NCI-H1048 (cell line): ENCODE measurements at regions not wholly inside any gene's neighbourhood (a gene's known extent, or its start where the extent isn't known, plus 50 kb on each side); places are given as distances from the start of the nearest gene placed in this dataset.
"Not testable (repeated sequence)": the region's sequence is repeated elsewhere in the genome, so short reads cannot be mapped to it uniquely, and the experiment has no call there.

Experiments used
- DNase-seq: peaks from one replicate; lab custom pipeline; 2025; lab: John Stamatoyannopoulos, UW

DNA sequence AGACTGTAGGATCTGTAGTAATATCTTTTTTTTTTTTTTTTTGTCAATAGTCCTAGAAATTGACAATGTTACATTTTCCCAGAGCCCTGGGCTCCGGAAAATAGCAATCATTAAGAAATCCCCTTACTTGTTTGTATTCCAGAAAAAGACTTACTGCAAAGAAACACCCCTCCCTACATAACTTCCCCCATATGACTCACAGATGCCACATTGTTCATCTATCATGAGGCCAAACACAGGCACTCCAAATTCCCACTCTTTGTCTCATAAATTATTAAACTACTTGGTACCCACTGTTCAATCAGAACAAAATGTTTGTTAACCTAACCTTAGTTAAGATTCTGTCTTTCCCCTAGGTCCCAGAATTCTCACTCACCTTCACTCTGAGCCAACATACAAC is 53.5 kb downstream of the TEX51 start:
- DNase-seq, result no peak

DNA sequence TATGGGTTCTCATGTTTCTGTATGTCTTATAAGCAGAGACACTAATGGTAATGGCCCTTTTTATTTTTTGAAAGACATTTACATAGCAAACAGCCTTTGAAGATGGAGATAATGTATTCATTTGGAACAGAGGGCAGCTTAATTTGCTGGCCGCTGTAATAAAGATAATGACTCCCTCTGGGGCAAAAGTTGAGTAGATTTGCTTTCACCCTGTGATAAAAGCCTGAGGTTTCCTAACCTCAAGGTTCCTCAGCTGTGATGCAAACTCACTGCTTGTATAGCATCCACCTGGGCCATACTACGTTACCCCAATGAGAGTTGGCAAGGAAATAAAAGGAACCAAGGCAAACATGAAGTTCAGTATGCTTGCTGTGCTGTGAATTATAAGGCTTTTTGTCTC is 54.8 kb downstream of the TEX51 start:
- no peak for DNase-seq

DNA sequence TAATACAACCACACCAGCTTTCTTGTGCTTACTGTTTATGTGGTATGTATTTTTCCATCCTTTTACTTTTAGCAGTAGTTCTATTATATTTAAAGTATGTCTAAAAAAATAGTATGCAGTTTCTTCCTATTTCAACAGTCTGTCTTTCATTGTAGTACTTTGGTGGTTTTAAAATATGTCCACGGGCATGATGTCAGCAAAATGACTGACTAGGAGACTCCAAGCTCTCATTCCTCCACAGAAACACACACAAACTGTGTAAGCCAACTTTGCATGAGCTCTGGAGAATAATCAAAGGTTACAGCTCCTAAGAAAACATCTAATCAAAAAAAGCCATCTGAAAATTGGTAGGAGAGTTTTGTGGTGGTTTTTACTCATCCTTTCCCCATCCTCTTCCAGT is 56.1 kb downstream of the TEX51 start:
- DNase-seq, result no peak

DNA sequence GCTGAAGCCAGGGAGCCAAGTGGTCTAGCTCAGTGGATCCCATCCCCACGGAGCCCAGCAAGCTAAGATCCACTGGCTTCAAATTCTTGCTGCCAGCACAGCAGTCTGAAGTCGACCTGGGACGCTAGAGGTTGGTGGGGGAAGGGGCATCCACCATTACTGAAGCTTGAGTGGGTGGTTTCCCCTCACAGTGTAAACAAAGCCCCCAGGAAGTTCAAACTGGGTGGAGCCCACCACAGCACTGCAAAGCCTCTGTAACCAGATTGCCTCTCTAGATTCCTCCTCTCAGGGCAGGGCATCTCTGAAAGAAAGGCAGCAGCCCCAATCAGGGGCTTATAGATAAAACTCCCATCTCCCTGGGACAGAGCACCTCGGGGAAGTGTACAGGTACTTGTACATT is 58.1 kb downstream of the TEX51 start:
- DNase-seq, result not testable (repeated sequence)

DNA sequence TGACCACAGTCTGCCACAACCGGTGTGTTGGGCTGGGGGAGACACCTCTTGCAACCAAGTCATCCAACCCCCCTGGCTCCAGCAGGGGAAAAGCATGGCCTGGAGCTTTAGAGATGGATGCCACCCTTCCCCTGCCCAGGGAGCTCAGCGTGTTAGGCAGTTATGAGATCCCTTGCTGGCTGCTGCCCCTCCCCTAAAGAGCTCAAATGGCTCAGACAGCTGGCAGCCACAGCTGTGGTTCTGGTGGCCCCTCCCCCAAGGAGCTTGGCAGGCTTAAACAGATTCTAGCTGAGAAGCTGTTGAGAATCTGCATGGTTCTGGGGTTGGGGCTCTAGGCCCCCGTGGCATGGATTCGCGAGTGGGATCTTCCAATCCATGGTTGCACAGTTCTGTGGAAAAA is 64.7 kb downstream of the TEX51 start:
- no peak for DNase-seq

DNA sequence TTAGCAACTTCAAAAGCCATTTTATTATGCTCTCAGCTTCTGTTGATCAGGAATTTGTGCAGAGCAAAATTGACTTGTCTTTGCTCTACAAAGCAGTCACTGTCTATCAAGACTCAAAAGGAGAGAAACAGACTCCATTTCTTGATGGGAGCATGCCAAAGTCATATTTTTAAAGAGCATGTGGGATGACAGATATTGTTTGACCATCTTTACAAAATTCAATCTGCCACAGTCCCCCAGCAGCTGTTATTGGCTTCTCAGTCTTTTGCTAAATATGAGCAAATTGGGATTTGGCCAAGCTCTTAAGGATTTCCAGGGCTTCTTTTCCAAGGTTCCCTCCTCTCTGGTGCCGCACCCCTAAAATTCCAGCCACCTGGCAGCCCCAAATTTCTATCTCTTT is 67.9 kb downstream of the TEX51 start:
- no peak for DNase-seq

DNA sequence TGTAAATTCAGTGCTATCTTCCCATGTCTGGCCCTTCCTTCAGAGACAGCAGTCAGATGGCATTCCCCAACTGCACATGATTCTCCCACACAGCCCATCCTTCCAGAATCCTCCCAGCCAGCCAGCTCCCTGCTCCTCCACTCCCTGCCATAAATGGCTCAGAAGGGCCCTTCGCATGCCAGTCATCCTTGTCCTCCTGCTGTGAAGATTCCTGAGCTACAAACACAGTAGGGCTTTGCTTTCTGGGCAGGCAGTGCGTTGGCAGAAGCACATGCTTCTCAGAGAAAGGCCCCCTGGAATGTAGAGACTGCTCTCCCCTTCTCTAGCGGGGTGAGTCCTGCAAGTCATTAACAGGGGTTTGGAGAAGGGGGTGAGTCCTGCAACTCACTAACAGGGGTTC is 71.9 kb downstream of the TEX51 start:
- DNase-seq, result no peak

DNA sequence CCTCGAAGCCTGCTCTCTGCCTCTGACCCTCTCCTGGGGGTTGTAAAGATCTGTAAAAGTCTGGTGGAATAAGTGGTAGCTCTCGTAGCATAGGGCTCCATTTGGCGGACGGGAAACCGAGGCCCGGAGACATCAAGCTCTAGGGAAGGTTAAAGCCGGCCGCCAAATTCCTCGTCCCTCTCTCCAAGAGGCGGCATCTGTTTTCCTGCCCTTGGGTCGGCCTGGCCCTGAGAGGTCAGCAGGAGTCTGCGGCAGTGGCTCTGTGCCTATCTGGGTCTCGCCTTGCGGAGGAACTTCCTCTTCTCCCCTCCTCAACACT is 72.4 kb downstream of the TEX51 start:
- no peak for DNase-seq

DNA sequence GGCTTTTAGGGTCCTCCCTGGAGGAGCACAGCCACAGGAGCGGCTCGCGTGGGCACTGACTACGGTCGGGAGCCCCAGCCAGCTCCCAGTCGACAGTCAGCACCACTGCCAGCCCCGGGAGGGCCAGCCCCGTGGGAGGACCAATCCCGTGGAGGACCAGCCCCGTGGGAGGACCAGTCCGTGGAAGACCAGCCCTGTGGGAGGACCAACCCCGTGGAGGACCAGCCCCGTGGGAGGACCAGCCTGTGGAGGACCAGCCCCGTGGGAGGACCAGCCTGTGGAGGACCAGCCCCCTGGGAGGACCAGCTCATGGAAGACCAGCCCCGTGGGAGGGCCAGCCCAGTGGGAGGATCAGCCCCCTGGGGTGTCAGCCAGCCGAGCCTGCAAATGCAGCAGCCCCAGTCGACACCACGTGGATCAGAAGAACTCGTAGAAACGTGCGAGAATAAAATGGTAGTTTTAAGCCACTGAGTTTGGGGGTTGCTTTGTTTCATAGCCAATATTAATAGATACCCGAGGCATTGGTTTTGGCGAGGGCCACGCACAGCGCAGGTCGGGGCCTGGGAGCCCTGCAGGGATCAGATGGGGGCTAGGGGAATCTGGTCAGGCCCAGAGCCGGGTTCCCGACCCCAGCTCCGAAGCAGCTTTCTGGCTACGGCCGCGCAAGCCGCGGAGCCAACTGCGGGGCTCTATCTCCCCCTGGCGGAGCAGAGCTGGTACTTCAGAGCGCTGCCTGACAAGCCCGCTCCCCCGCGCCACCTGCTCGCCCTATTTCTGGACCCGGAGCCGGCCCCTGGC is 73.0 kb downstream of the TEX51 start:
- DNase-seq, result peak; percentile 60

DNA sequence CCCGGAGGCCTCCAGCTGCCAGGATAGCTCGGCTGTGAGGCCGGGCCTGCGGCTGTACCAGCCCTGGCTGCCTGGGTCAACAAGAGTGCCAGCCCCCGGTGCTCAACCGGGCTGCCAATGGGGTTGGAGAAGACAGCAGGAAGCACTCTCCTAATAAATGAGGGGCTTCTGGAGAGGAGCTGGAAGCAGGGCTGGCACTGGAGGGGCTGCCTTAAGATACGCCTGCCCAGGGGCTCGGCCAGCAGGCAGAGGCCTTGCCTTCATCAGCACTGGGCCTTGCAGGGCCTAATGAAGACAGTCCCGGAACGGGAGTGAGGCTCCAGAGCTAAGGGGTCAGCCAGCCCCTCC is 73.6 kb downstream of the TEX51 start:
- DNase-seq, result no peak

DNA sequence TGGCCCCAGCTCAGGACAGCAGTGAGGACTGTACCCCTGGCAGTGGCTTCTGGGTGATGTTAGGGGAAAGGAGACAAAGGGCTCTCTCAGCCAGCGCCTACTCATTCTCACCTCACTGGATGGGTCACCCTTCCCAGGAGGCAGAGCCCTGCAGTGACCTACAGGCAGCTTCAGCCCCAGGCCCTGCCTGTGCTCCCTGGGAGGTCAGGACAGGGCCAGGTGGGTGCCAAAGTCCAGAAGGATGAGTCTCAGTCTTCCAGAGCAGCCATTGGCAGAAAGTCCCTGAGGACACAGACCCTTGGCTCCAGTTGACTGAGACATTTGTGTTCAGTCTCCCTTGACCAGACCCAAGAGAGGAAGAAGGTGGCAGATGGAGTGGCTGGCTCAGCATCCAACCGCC is 75.1 kb downstream of the TEX51 start:
- DNase-seq, result no peak

DNA sequence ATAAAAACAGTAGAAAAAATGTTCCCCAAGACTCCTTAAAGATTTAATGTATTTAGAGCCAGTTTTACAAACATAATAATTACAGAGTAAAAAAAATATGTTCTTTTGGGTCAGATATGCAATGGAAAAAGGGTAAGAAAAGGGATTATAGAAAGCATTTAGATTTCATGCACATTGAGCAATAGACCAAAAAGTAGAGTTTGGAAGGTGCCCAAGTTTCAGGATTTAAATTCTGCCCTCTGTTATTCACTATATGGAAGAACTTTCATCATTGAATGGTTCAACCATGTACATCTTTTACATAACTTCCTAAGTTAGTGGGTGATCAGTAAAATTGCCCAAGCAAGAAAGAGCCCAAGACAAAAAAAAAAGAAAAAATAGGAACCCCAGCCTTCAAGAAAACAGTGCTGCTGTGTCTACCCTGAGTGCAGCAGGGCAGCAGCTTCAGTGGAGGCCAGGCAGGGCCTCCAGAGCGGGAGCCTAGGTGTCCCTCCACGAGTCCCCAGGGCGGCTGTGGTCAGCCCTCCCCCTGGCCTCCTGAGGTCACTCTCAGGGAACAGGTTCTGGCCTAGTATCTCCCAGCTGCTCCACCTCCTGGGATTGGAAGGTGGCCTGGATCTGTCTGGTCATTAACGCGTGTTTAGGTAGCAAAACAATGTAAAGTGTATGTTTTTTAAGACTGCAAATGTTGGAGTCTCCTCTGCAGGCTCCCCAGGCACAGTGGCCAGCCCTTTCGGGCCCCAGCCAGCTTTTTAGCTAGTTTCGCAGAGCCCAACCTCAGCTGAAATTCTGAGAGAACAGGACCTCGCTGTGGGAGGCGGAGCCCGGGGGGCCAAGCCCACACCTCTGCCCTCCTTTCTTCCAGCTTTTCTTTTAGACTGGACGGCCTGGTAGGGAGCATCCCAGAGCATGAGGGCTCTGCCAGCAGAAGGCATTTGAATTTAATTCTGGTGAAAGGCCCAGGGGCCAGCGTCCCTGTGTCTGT is 77.3 kb downstream of the TEX51 start:
- no peak for DNase-seq

DNA sequence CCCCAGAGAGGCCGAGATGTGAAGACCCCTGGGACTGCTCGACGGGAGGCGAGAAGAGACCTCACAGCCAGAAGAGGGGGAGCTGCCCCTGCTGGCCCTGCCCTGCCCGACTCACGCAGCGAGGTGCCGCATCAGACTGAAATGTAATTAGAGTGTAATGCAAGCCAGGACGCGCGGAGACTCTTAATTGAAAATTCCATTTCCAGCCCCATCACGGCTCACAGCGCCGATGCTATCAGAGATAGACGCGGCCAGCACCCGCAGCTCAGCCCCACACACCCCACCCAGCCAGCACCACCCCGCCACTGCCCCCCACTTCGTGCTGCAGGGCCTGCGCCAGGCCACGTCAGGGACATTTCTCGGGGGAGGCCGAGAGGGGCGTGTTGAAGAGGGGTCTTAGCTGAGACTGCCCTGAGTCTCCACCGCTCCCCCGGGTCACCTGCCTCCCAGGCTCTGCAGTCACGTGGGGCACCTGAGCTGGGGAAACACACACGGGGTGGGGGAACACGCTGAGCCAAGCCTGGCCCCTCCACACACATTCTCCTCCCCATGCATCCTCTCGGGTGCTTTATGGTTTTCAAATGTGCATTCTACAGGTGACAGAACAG is 78.1 kb downstream of the TEX51 start:
- no peak for DNase-seq

DNA sequence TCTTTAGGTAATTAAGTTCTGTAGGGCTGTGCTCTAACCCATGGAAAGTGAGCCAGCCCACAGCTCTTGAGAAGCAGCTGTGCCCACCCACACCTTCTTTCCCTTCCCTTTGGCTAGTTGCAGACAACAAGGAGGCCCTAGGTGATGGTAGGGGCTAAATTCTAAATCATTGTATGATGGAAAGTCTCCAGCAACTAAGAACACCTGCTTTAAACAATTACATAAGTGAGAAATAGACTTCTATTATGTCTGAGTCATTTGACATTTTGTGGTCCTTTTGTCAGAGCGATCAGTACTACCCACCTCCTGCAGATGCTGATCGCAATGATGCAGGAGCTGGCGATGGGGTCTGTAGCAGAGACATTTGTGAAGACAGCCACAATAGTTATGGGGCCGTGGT is 79.6 kb downstream of the TEX51 start:
- no peak for DNase-seq

DNA sequence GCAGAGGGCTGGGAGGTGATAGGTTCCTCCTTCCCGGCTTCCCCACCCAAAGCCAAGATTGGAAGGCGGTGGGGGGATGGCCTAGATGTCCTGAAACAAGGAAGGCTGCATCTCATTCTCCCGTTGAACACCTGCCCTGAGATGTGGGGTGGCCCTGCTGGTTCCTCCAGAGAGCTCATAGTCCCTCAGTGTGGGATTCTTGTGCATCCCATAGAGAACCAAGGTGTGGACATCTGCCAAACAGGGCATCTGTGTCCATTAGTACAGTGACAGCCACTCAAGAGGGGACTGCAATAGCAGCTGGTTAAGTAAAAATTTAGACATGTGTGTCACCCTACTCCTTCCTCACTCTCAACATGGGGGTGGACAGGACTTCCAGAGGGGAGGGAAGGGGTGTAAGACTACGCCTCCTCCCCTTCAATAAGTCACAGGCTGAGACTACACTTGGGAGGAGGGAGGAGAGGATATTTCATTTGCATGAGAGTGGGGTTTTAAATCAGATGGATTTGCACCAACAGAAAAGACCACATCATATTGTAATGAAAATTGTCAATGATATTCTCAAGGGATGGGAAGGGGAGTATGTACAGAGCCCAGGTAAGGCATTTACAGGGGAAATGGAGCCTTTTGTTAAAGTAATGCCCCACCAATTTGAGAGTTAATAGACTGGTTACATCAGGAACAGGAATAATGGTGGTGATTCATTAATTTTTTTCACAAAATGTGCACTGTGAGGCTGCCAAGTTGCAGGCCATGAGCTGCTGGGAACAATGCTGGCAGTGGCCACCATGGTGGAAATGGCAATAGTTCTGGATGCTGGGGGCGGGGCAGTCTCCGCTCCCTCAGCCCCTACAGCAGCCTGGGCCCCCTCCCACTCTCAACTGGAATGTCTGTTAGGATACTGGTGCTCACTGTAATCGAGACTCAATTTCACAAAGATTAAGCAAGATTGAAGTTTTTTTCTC is 80.6 kb downstream of the TEX51 start:
- DNase-seq, result no peak

DNA sequence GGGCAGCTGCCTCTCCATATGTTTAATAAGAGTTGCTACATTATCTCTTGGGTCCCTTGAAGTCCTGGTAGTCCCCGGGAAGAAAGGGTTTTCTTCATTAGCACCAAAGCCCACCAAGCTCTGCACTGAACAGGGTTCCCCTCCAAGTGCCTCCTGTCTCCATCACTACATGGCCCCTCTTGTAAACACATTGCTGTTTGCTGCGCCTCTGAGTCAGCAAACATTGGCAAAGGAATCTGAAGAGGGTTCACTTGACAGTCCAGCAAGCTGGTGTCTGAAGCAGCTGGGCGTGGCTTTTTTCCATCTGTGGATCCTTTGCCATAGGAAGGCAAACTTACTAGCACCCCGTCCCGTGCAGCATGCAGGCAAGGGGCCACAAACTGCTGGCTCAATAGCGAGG is 82.8 kb downstream of the TEX51 start:
- no peak for DNase-seq

DNA sequence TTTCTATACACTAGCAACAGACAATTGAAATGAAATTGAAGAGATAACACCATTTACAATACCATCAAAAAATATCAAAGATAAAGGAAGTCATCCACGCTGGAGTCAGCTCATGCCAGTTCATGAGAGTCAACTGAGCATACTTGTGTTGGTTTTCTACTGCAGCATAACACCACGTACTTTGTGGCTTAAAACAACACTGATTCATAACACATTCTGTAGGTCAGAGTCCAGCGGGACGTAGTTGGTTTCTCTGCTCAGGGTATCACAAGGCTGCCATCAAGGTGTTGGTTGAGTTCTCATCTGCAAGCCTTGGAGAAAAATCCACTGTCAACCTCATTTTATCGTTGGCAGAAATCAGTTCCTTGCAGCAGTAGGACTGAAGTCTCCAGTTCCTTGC is 84.2 kb downstream of the TEX51 start:
- no peak for DNase-seq

DNA sequence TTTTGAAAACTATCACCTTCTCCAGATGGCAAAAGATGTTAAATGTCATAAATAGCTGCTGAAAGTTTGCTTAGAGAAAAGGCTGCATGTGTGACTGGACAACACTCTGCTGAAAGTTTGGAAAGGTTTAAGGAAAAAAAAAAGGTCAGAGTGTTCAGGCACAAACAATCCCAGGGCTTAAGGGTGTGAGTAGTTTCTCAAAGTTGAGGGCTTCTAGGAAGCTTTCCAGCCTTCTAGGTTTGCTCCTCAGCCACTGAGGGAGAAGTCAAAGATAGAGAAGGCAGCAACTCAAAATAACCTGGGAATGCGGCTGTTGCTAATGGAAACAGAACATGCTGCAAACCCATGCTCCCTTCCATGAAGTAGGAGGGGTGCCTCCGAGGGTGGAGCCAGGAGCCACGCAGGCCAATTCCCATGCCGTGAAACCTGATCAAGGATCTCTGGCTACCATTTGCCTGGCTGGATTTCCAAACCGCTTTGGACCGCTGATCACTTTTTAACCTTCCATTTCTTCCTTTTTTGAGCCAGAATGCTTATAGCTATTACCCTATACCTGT is 88.0 kb downstream of the TEX51 start:
- no peak for DNase-seq

DNA sequence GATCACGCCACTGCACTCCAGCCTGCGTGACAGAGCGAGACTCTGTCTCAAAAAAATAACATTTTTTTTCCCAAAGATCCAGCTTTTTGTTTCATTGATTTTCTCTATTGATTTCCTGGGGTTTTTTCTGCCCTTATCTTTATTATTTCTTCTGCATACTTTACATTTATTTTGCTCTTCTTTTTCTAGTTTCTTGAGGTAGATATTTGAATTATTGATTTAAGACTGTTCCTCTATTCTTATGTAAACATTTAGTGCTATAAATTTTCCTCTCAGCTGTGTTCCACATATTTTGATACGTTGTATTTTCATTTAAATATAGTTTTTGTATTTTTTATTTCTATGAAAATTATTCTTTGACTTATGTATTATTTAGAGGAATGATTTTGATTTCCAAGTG is 89.8 kb downstream of the TEX51 start:
- DNase-seq, result no peak

DNA sequence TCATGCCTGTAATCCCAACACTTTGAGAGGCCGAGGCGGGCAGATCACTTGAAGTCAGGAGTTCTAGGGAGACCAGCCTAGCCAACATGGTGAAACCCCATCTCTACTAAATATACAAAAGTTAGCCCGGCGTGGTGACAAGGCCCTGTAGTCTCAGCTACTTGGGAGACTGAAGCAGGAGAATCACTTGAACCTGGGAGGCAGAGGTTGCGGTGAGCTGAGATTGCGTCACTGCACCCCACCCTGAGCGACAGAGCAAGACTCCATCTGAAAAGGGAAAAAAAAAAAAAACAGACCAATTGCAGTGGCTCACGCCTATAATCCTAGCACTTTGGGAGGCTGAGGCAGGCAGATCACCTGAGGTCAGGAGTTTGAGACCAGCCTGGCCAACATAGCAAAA is 90.4 kb downstream of the TEX51 start:
- DNase-seq, result not testable (repeated sequence)

DNA sequence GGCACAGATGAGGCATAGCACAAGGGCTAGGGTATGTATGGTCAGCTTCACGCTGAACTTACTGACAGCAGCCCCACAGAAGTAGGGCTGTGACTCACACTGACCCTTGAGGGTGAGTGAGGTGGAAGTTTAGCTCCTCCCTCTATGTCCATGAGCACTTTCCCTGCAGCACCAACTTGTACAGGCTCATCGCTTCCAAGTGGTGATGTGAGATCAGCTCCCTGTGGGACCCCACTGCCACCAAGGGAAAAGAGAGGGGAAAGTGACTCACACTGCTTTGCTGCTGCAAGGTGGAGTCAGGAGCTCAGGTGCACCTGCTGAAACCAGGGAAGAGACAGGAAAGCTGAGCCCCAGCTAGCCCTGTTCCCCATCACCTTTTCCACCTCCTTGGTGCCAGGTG is 91.5 kb downstream of the TEX51 start:
- no peak for DNase-seq
